Astrocyte of the cerebellum (primary cell): ENCODE measurements at regions not wholly inside any gene's neighbourhood (a gene's known extent, or its start where the extent isn't known, plus 50 kb on each side); places are given as distances from the start of the nearest gene placed in this dataset.

Experiments used
- DNase-seq: peaks from one replicate; pipeline ENCODE4 v3.0.0-alpha.2; 2011; ENCODE audit warnings: low read depth
- H3K4me3 ChIP-seq: 2 replicates; pipeline ENCODE4 v1.5.1; 2011; ENCODE audit warnings: mild to moderate bottlenecking, low read depth, low read length, moderate library complexity
- in situ Hi-C: cut with HindIII; loops from 2 replicates; pipeline ENCODE4 v1.10.0; 2017; ENCODE audit warnings: low sequenced_read_pairs
- TF ChIP-seq, protein P1 (sequence below): IDR thresholded peaks from 2 replicates; pipeline ENCODE4 v1.5.1; 2012; ENCODE audit warnings: low read length, low read depth, moderate library complexity, mild to moderate bottlenecking; ENCODE audit errors: missing control alignments

DNA sequence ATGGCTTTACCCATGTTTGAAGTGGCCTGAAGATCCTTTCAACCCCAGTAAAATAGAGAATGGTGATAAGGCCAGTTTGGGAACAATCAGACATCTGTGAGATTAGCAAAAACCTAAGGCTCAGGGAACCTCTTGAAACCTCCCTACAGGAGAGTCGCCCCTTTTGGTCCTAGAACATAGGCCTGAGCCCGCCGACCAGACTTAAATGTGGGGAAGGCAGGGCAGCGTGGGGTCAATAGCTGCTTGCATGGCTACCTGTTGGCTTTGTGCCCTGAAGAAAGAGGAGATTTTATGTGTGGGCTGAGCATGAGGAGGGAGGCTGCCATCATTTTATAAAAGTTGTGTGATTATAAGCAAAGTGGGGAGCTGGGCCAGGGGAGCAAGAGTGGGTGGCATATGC, 97.6 kb upstream of the TBX20 start:
- no peak for DNase-seq
- TF ChIP-seq, protein P1, sequence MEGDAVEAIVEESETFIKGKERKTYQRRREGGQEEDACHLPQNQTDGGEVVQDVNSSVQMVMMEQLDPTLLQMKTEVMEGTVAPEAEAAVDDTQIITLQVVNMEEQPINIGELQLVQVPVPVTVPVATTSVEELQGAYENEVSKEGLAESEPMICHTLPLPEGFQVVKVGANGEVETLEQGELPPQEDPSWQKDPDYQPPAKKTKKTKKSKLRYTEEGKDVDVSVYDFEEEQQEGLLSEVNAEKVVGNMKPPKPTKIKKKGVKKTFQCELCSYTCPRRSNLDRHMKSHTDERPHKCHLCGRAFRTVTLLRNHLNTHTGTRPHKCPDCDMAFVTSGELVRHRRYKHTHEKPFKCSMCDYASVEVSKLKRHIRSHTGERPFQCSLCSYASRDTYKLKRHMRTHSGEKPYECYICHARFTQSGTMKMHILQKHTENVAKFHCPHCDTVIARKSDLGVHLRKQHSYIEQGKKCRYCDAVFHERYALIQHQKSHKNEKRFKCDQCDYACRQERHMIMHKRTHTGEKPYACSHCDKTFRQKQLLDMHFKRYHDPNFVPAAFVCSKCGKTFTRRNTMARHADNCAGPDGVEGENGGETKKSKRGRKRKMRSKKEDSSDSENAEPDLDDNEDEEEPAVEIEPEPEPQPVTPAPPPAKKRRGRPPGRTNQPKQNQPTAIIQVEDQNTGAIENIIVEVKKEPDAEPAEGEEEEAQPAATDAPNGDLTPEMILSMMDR = no peak
- in situ Hi-C loops = no loop called here
- no peak overlapping the region for H3K4me3 ChIP-seq

DNA sequence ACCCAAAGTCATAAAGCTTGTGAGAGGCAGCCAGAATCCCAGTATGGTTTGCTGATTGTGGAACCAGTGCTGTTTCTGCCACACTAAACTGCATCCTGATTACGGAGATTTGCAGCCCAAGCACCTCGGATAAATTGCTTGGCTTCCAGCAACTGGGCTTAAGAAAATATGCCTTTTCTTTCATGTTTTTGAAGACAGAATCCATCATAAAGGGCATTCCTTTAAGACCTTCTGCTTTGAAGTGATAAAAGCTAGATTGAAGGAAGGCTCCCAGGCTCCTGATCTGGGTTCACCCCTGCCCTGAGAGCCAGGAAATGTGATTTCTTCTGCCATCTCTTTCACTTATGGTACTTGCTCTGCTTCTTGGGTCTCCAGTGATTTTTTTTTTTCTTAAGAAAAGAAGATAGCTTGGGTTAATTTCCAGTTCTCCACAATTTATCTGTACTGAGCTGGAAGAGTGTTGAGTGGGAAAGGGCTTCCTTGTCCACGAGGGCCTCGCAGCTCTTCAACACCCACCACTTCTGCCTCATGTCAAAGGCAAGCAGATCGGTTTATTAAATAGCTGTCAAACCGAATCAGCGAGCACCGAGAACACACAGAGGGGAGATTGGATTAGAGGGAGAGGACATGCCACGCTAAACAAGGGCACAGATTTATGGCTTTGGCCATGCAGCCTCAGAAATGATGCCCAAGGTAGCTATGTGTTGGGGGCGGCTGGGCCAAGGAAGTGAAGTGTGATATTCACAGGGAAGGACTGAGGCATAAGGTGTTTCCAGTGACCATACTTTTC, 94.9 kb upstream of the TBX20 start:
- no peak for DNase-seq
- no peak overlapping the region for H3K4me3 ChIP-seq
- in situ Hi-C loops = no loop called here
- TF ChIP-seq, protein P1 = no peak

DNA sequence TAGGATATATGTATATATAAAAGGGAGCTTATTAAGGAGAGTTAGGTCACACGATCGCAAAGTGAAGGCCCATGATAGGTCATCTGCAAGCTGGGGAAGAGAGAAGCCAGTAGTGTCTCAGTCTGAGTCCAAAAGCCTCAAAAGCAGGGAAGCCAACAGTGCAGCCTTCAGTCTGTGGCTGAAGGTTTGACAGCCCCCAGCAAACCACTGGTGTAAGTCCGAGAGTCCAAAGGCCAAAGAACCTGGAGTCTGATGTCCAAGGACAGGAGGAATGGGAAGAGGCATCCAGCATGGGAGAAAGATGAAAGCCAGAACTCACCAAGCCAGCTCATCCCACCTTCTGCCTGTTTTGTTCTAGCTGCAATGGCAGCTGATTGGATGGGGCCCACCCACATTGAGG, 88.9 kb upstream of the TBX20 start:
- in situ Hi-C loops = no loop called here
- no peak overlapping the region for H3K4me3 ChIP-seq
- TF ChIP-seq, protein P1 = no peak
- DNase-seq = no peak

DNA sequence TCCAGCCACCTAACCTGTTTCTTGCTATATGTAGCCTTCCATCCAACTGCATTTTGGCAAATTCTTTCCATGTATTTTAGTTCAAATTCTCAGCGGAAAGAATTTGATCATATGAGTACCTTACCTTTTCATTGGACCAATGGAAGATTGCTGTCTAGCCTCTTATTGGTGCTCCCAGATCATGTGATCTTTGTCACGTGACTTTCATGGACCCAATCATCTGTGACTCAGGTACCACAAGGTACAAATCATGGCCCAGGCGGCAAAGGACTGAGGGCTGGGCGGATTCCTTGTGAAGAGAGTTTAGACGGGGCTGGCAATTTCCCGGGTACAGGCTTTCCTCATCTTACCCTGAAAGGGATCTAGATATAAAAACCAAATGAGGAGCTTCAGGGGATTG, 85.9 kb upstream of the TBX20 start:
- H3K4me3 ChIP-seq = no peak overlapping the region
- TF ChIP-seq, protein P1 = no peak
- in situ Hi-C loops = no loop called here
- DNase-seq = no peak

DNA sequence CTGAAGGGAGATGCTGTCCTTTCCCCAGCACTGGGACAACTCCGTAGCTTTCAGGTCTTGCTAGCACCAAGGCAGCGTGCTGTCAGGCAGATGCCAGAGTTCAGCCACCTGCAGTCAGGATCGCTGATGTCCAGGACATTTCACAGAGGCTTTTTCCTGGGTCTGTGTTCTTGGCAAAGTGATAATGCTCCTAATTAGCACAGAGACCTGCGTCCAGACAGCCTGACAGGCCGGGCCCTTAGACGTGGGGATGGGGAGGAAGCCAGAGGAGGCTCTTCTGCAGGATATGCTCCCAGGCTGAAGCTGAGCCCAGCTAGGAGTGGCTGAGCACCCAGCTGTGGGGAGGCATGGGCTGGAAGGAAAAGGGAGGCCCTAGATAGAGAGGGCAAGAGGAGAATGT, 82.5 kb upstream of the TBX20 start:
- TF ChIP-seq, protein P1 = no peak

DNA sequence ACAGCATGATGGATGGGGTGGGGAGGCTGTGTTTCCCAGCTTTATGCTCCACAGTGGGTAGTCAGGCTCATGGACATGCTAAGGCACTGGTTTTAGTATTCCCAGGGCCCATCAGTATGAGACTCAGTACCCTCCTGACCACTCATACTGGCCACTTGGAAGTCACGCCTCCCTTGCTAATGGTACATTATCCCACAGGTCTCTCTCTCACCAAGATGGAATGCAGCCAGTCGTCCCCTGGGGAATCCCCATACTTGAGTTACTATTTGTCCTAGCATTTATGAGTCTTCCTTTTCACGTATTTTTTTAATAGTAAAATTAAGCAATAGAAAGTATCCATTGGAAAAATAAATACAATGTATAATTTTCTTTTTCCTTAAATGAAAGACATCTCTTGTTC, 80.6 kb upstream of the TBX20 start:
- in situ Hi-C loops = no loop called here

More for the DNA sequence above, 82.5 kb upstream of the TBX20 start:
- no peak for DNase-seq
- in situ Hi-C loops = no loop called here
- H3K4me3 ChIP-seq = no peak overlapping the region

More for the DNA sequence above, 80.6 kb upstream of the TBX20 start:
- H3K4me3 ChIP-seq = no peak overlapping the region
- no peak for DNase-seq
- TF ChIP-seq, protein P1 = no peak
